Vagina (tissue), 2 donors: ENCODE measurements at regions not wholly inside any gene's neighbourhood (a gene's known extent, or its start where the extent isn't known, plus 50 kb on each side); places are given as distances from the start of the nearest gene placed in this dataset.

ENCODE experiments used
- POLR2A ChIP-seq, 2 donors: fragments of 450-650 bp; IDR thresholded peaks; one replicate each; pipeline ENCODE4 v1.6.1; 2017; ENCODE audit warnings: antibody characterized with exemption in 2 of 2, mild to moderate bottlenecking in 2 of 2, moderate library complexity in 2 of 2
- POLR2AphosphoS5 ChIP-seq, 2 donors: sonication (generic); formaldehyde crosslinking; IDR thresholded peaks; one replicate each; pipeline ENCODE4 v1.9.0; 2017; ENCODE audit warnings: antibody characterized with exemption in 2 of 2, mild to moderate bottlenecking in 2 of 2, low read depth in 1 of 2; ENCODE audit not compliant: insufficient read depth in 1 of 2
- TF ChIP-seq, protein P1 (sequence below), 3 experiments: fragments of 450-650 bp in 2 of 3; fragments of 200-600 bp in 1 of 3; sonication (generic) in 1 of 3; IDR thresholded peaks; one replicate each; pipeline ENCODE4 v1.5.1; 2017 to 2019; ENCODE audit warnings: antibody characterized with exemption in 3 of 3, mild to moderate bottlenecking in 2 of 3, moderate library complexity in 2 of 3

GRCh38 chr13:72198042-72198441, 331.0 kb upstream of the DACH1 start:
- TF ChIP-seq POLR2AphosphoS5 (IDR thresholded peaks at IDR 0.05; ENCODE audit: insufficient read depth in 1 of 2, low read depth in 1 of 2) (no peak), POLR2A (IDR thresholded peaks at IDR 0.05) (no peak)
- TF ChIP-seq, protein P1, sequence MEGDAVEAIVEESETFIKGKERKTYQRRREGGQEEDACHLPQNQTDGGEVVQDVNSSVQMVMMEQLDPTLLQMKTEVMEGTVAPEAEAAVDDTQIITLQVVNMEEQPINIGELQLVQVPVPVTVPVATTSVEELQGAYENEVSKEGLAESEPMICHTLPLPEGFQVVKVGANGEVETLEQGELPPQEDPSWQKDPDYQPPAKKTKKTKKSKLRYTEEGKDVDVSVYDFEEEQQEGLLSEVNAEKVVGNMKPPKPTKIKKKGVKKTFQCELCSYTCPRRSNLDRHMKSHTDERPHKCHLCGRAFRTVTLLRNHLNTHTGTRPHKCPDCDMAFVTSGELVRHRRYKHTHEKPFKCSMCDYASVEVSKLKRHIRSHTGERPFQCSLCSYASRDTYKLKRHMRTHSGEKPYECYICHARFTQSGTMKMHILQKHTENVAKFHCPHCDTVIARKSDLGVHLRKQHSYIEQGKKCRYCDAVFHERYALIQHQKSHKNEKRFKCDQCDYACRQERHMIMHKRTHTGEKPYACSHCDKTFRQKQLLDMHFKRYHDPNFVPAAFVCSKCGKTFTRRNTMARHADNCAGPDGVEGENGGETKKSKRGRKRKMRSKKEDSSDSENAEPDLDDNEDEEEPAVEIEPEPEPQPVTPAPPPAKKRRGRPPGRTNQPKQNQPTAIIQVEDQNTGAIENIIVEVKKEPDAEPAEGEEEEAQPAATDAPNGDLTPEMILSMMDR (IDR thresholded peaks at IDR 0.05): no peak
